Activated T-cell treated with anti-CD3 and anti-CD28 coated beads, Interleukin-2, amount 50 U/mL, for 48 hours (primary cell): ENCODE measurements at regions not wholly inside any gene's neighbourhood (a gene's known extent, or its start where the extent isn't known, plus 50 kb on each side); places are given as distances from the start of the nearest gene placed in this dataset.
"Not testable (repeated sequence)": the region's sequence is repeated elsewhere in the genome, so short reads cannot be mapped to it uniquely, and the experiment has no call there.

ENCODE experiments used
- DNase-seq, 2 experiments: peaks; one replicate each; pipeline ENCODE4 v3.0.0-alpha.2; 2020

DNA sequence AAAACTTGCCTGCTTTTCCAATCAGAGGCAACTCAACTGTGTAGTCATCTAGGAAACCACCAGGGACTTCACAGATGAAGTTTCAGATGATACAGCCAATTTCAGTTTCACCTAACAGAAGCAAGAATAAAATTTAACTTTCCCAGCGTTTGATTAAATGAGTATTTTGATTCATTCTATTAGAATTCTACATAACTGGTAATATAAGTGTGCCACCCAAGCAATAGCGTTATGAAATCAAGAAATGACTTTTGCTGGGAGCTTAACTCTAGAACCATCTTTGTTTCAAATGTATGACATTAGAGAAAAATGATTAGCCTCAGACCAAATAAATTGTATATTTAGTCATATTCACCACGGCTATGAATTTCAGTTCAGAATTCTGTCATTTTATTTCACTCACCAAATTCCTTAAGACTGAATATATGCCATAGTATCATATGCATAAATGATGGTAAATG, 239.3 kb downstream of the NRIP1 start:
- no peak for DNase-seq

DNA sequence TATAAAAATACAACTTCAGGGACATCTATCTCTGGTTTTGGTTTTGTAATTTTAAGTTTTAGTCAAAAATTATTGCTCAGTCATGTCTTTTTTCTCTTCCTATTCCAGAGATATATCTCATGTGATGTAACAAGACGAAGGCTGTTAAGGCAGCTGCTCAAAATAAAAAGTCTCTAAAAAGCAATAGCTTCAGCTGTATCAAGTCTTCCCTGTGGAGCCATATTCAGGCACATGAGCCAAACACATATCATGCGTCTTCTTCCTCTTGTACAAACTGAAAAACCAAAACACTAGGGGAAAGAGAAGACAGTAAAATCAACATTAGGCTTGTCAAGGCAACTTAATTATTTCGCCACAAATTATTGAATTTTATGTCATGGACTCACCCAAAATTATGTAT, 240.7 kb downstream of the NRIP1 start:
- no peak for DNase-seq

DNA sequence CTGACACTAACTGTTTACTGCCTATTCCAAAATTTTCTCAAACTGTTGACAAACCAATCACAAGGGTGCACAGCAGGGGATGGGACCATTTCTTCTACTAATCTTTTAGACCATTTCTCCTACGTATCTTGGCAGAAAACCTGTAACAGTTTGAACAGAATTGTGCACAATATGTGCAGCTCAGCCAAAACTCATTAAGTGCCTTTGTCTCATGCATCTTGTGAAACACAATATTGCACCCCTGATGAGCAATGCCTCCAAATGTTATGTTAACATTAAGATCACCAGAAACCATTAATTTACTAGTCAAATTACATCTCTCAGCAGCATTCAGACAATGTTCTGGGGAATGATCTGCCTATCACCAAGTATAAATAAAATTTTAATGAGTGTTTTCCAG, 247.5 kb downstream of the NRIP1 start:
- DNase-seq: no peak

DNA sequence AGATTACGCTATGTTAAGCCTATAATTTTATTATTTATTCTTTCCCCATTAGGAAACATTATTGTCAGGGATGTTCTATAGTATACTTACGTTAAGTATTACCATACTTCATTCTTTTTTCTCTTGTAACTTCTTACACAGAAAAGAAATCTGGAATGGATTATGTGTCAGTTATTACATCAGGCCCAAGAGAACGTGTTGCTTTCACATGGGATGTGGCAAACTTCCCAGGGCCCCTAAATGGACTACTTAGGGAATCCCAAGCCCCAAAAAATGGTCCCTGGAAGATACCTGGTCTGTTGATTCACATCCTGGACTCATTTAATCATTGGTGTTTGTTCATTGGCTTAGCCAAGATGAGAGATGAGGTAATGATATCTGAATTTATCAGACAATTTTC, 249.8 kb downstream of the NRIP1 start:
- DNase-seq: no peak

DNA sequence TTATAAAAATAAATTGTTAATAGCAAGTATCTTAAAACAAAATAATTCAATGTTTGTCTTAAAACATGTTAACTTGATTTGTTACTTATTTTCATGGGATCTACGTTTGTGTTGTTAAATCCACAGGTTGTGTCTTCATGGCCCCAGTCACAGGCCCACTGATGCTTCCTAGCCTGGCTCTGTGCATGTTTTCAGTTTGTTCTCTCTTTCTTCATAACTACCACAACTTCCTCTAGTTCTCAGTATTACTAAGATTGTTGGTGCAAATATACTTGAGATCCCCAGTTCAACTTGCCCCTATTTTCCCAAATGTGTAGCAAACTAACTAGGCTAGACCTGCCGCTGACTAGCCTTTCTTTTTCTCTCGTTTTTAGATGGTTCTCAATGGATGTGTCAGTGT, 250.5 kb downstream of the NRIP1 start:
- DNase-seq: no peak

DNA sequence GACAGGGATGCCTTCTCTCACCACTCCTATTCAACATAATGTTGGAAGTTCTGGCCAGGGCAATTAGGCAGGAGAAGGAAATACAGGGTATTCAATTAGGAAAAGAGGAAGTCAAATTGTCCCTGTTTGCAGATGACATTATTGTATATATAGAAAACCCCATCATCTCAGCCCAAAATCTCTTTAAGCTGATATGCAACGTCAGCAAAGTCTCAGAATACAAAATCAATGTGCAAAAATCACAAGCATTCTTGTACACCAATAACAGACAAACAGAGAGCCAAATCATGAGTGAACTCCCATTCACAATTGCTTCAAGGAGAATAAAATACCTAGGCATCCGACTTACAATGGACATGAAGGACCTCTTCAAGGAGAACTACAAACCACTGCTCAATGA, 258.1 kb upstream of the SAMSN1 start:
- not testable (repeated sequence) for DNase-seq

DNA sequence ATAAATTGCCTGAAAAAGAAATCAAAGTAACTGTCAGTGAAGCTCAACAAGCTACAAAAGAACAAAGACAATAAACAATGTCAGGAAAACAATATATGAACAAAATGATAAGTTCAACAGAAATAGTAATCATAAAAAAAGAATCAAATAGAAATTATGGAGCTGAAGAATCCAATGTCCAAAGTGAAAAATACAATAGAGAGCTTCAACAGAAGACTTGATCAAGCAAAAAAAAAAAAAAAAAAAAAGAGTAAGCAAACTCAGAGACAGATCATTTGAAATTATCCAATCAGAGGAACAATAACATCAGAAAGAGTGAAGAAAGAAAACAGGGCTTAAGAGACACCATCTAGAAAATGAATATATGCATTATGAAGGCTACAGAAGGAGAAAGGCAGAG, 251.4 kb upstream of the SAMSN1 start:
- no peak for DNase-seq

DNA sequence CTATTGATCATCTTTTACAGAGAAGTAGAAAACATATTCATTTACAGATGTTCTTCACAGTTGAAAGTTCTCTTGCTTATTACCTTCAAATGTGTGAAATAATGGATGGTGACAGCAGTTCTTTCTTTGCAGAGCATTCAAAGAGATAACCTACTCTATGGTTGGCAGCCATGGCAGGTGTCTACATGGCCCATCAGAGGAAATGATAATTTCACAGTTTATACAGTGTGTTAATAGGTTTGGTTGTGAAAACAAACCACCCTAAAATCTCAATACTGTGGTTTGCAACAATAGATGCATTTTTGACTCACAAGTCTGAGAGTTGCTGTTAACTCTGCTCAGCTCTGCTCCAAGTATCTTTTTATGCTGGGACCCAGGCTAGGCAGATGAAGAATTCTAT, 241.2 kb upstream of the SAMSN1 start:
- DNase-seq: no peak

DNA sequence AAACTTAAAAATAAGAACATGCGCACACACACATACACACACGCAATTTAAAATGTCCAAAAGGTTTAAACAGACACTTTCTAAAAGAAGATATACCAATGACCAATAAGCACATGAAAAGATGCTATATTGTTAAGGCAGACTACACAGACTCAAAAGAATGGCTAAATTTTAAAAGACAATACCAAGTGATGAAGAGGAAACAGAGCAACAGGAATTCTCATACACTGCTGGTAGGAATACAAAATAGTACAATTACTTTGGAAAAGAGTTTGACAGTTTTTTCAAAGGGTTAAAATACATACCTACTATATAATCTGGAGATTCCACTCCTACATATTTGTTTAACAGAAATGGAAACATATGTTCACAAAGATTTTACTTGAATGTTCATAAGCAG, 239.6 kb upstream of the SAMSN1 start:
- DNase-seq: no peak

DNA sequence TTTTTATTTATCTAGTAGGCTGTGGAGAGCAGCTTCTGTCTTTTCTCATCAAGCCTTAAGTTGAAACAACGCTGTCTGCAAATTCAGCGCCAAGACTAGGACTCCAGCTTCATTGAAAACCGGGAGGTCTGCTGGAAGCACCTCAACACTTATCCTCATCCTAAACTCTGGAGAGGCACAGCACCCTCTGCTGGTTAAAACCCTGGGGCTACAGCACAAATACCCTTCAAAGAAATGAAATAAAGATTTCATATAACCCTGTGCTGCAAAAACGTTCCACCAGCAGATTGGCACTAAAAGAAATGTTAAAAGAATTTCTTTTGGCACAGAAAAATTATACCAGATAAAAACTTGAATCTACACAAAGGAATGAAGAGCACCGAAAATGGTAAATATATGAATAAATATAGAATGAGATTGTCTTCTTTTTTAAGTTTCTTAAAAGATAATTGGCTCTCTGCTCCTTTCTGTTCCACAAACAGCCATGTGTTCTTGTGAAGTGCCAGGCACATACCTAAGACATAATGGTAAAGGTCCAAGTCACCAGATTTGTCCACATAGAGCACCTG, 227.7 kb upstream of the SAMSN1 start:
- DNase-seq: peak; percentile 63 to 65

DNA sequence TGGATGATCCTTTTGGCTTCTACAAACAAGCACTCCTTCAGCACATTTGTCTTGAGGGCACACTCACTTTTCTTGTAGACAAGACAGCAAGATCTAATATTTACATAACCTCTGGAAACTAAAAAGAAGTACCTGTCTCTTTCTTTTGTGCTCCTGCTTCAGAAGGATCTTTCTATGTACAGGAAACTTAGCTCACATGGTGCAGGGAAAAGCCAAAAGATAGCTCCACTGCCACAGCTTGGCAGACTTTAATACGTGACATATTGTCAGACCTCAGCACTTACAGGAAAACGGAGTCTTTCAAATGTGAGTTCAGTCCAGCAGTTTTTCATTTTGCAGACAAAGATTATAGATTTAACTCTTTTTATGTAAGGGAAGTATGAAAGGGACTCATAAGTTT, 225.5 kb upstream of the SAMSN1 start:
- no peak for DNase-seq

DNA sequence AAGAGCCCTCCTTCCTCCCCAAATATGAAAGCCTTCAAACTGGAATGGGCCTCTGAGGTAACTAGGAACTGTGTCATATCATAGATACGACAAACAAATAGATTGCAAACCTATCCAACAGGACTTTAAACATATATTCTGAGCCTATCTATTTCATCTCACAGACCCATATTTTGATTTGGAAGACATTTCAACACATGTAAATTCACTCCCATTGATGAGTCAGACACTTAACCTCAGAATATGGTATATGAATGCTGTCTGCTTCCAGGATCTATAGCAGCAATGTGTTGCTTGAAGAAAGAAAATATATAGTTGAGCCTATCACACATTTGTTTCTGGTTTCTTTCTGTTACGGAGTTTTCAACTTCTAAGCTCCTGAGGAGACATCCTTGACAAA, 221.9 kb upstream of the SAMSN1 start:
- DNase-seq: no peak

DNA sequence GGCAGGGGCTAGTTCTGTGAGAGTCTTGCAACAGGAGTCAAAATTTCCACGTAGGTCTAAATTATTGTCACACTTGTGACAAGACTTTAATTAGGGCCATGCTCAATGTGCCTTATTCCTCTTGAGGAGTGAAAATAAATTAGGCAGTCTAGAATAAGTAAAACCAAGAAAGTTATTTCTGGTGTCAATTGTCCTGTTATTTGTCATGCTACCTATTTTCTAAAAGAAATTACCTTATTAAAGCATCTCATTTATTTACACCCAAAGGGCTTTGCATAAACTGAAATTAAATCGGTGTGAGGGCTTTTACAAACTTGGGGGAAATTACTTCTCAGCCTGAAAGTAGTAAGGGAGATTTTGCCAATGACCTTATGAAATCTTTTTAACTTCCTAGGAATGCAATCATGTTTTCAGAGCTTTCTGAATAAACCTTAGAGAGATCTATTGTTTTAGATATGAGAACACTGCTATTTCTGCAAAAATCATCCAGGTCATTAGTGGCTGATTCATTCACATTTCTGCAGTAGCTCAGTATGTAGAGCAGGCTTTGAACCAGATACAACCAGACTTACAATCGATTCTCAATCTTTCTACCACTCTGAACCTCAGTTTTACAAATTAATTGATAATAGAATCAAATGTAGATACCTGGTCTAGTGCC, 221.2 kb upstream of the SAMSN1 start:
- DNase-seq: no peak

DNA sequence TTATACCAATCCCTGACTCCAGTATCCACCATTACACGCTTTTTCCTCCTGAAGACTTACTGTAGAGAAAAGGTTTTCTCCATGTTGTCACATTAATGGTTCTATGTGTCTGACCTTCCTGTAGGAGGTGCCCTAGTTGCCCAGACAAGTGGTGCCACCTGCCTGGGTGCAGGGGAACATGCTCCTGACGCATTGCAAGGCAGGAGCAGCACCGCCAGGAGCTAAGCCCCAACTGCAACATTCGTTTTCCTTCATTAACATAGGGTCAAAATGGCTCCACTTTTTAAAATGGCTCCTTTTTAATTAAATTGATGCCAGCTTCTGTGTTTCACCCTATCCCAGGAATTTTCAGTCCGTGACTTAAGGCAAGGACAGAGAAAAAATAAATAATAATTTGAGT, 220.1 kb upstream of the SAMSN1 start:
- no peak for DNase-seq

DNA sequence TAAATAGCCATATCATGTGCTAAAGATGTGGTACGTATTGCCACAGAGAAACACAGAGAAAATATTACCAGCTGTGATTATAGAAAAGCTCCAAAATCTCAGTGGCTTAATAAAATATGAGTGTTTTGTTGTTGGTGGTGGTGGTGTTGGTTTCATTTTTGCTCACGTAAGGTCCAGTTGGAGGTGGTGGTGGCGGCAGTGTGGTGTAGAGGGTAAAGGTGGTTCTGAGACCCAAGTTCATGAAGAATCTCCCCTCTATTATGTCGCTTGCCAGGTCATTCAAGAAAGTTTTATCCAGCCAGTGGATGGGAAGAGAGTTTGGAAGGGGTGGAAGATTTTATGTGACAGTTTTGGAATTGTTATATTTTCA, 217.6 kb upstream of the SAMSN1 start:
- DNase-seq: no peak

DNA sequence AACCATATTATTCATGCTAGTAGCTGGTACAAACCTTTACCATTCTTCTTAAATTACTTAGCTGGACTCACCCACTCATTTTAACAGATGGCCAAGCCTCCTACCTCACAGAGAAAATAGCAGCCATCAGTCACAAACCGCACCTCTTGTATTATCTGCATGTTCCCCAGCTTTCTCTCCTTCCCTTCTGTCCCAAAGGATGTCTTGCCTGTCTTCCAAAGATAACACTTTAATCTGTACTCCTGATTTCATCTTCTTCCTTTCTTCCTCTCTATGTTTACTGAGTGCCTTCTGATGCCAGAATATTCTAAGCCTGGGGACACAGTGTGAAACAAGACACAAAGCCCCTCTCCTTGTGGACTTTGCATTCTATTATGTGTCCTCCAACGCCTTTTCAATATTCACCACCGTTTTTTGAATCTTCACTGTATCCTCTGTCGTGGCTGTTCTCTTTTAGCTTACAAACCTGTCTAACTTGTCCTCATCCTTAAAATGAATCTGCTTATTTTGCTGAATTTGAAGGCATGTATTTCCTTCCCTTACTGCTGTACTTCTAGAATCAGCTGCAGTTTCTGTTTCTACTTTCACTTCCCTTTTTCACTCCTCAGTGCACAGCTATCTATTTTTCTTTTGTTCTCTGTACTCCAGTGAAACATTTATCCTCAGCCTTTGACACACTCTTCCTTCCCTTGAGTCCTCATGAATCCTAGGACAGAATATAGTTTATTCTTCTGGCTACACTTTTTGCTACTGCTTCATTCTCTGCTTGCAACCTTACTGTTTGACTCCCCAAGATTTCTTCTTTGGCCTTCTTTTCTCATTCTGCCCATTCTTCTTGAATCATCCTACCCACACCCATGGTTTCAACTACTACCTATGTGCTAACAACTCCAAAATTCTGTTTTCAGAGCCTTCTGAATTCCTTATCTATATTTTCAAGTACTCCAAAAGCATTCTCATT, 216.9 kb upstream of the SAMSN1 start:
- DNase-seq: no peak

DNA sequence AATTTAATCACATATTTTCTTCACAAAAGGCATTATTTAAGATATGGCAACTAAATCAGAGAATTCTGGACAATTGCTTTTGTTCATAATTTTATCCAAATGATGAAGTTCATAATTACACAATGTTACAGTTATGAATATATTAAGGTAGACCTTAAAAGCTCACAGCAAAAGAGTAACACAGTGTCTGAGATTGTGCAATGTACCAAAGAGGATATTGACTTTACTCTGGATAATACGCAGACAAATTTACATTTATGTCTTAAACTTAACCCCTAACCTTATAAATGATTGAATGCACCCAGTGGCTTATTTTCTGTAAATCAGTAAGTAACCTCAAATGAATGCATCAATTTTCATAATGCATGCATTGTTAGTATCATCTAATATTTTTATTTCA, 216.2 kb upstream of the SAMSN1 start:
- DNase-seq: no peak

DNA sequence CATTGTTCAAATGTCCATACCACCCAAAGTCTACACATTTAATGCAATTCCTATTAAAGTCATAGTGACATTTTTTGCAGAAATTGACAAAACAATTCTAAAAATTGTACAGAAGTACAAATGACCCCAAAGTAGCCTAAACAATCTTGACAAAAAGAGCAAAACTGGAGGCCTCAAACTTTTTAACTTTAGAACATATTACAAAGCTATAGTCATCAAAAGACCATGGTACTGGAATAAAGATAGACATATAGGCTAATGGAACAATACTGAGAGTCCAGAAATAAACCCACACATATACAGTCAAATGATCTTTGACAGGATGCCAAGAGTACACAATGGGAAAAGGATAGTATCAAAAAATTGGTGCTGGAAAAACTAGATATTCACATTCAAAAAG, 213.2 kb upstream of the SAMSN1 start:
- DNase-seq: no peak

DNA sequence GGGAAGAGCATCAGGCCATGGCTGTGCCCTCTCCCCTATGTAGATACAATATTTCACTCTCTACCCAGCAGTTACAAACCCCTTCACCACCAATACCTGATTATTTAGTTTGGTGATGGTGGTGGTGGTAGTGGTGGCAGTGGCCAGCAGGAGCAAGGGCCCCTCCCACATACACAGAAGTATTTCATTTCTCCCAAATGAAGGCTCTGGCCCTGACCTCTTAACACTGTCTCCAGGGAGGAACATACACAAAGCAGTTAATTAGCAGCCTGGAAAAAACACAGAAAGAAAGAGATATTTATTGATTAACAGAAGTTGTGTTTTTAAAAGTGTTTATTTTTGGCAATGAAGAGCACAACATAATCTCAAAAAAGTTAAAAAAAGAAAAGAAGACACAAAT, 212.7 kb upstream of the SAMSN1 start:
- no peak for DNase-seq

DNA sequence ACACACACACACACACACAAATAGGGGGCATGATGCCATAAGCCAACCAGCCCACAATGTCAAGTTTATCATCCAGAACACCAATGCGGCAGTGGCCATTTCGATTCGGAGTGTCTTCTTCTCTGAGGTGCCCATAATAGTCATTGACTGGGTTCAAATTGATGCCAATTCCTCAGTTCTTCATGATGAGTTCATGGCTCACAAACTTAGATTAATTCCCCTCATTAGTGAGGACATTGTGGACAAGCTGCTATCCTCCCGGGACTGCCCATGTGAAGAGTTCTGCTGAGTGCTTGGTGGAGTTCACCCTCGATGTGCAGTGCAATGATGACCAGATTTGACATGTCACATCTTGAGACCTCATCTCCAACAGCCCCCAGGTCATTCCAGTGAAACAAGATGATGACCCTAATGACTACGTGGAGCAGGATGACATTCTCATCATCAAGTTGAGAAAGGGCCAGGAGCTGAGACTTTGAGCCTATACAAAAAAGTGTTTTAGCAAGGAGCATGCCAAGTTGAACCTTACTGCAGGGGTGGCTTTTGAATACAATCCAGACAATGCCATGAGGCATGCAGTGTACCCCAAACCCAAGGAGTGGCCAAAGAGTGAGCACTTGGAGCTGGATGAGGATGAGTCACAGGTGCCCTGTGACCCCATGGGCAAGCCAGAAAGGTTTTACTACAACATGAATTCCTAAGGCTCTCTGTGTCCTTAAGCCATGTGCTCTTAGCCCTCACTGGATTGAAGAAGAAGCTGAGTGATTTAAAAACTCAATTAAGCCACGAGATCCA, 211.6 kb upstream of the SAMSN1 start:
- DNase-seq: no peak

DNA sequence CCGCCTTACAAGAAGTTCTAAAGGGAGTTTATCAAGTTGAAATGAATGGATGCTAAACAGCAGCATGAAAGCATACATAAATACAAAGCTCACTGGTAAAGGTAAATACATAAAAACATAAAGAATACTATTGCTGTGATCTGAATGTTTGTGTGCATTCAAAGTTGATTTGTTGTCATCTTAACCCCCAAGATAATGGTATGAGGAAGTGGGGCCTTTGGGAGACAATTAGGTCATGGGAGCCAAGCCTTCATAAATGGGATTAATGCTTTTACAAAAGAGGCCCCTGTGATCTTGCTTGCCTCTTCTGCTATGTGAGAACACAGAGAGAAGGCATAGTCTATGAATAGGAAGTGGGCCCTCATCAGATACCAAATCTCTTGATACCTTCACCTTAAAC, 209.0 kb upstream of the SAMSN1 start:
- no peak for DNase-seq

DNA sequence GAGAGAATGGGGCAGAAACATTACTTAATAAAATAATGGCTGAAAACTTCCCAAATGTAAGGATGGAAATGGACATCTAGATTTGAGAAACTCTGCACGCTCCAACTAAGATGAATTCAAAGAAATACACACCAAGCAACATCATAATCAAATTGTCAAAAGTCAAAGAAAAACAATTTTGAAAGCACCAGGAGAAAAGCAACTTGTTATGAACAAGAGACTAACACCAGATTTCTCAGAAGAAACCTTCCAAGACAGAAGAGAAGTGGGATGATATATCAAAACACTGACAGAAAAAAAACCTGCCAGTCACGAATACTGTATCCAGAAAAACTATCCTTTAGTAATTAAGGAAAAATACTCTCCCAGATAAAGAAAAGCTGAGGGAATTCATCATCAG, 208.6 kb upstream of the SAMSN1 start:
- no peak for DNase-seq

DNA sequence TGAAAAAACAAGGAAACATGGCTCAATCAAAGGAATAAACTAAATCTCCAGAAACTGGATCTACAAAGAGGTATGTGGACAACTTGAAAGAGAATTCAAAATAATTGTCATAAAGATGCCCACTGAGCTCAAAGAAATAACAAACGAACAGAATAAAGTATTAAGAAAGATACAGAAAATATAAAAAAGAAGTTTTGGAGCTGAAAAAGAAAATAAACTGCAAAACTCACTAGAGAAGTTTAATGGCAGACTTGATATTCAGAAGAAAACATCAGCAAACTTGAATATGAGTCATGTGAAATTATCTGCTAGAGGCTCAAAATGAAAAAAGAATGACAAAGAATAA, 208.1 kb upstream of the SAMSN1 start:
- DNase-seq: no peak
